HepG2 (cell line): ENCODE measurements at regions not wholly inside any gene's neighbourhood (a gene's known extent, or its start where the extent isn't known, plus 50 kb on each side); places are given as distances from the start of the nearest gene placed in this dataset.

ENCODE experiments used
- ATAC-seq: fragments of 200-7000 bp; cut with Tn5 transposase; 3 replicates; pipeline ENCODE4 v1.9.1; 2020; ENCODE audit warnings: mild to moderate bottlenecking, moderate library complexity
- BruUV-seq: library from RNA; stranded (reverse); fragments of 400-500 nt; replicated peaks from 2 replicates; lab custom pipeline; 2021; lab: Mats Ljungman, UMichigan
- CTCF ChIA-PET: fragments of 300-600 bp; formaldehyde crosslinking; extraction: SDS; loops from one replicate; lab custom pipeline; 2021; ENCODE audit warnings: low total read pairs, inconsistent platforms, low intra/inter-chr PET ratio; lab: Yijun Ruan, JAX
- POLR2A ChIA-PET: fragments of 350-600 bp; sonication (Branson Sonifier 250); formaldehyde crosslinking; loops from one replicate; lab custom pipeline; 2020; ENCODE audit warnings: antibody characterized with exemption, inconsistent platforms; lab: Yijun Ruan, JAX
- DNase-seq: peaks from one replicate; pipeline ENCODE4 v3.0.0-alpha.2; 2015; ENCODE audit warnings: low spot score
- FAIRE-seq: peaks from 3 replicates; lab custom pipeline; 2011; peaks lifted over from hg19 to GRCh38; lab: Jason Lieb, UNC
- H2AFZ ChIP-seq: one replicate; pipeline ENCODE4 v1.6.1; 2011; ENCODE audit warnings: low read length, inconsistent platforms
- H3K27ac ChIP-seq: fragments of 300-600 bp; 3 replicates; pipeline ENCODE4 v1.8.0; 2011; ENCODE audit warnings: mixed run types, mild to moderate bottlenecking, mixed read lengths, low read length, inconsistent platforms; ENCODE audit not compliant: insufficient read depth; ENCODE audit errors: extremely low read length
- H3K27me3 ChIP-seq, 2 experiments: fragments of 200-600 bp in 1 of 2; 2 replicates in 1 of 2; 3 replicates in 1 of 2; pipeline versions ENCODE4 v1.6.0 to v1.8.0; 2011; ENCODE audit warnings: low read length in 2 of 2, mild to moderate bottlenecking in 2 of 2, moderate library complexity in 2 of 2, inconsistent platforms in 1 of 2; ENCODE audit not compliant: insufficient read depth in 2 of 2, control insufficient read depth in 1 of 2
- H3K36me3 ChIP-seq, 2 experiments: fragments of 200-600 bp in 1 of 2; replicated peaks in 1 of 2; 2 replicates in 1 of 2; 3 replicates in 1 of 2; pipeline versions ENCODE4 v1.5.1 to v1.8.0; 2011; ENCODE audit warnings: low read length in 2 of 2, inconsistent platforms in 1 of 2; ENCODE audit not compliant: insufficient read depth in 2 of 2, control insufficient read depth in 1 of 2
- H3K4me1 ChIP-seq: 2 replicates; pipeline ENCODE4 v1.5.1; 2012; ENCODE audit warnings: low read length, inconsistent platforms; ENCODE audit not compliant: insufficient read depth
- H3K4me2 ChIP-seq: 2 replicates; pipeline ENCODE4 v1.6.0; 2011; ENCODE audit warnings: low read depth, low read length, inconsistent platforms
- H3K4me3 ChIP-seq, 3 experiments: fragments of 200-600 bp in 1 of 3; sonication (generic), shearing (Covaris generic) in 1 of 3; replicated peaks in 1 of 3; 2 replicates each; pipeline ENCODE4 v1.5.1; 2011 to 2016; ENCODE audit warnings: low read length in 3 of 3, inconsistent platforms in 2 of 3, low read depth in 2 of 3, mild to moderate bottlenecking in 2 of 3, control low read depth in 1 of 3, mixed read lengths in 1 of 3; ENCODE audit not compliant: insufficient read depth in 1 of 3
- H3K79me2 ChIP-seq: one replicate; pipeline ENCODE4 v1.6.1; 2011; ENCODE audit warnings: low read length, inconsistent platforms; ENCODE audit not compliant: insufficient read depth
- H3K9ac ChIP-seq: 2 replicates; pipeline ENCODE4 v1.6.0; 2011; ENCODE audit warnings: mild to moderate bottlenecking, low read depth, low read length, inconsistent platforms; ENCODE audit not compliant: insufficient read depth
- H3K9me3 ChIP-seq: 2 replicates; pipeline ENCODE4 v1.5.1; 2012; ENCODE audit warnings: mild to moderate bottlenecking, low read length
- H4K20me1 ChIP-seq: 2 replicates; pipeline ENCODE4 v1.6.0; 2011; ENCODE audit warnings: inconsistent platforms, mild to moderate bottlenecking, low read length, moderate library complexity; ENCODE audit not compliant: insufficient read depth
- ARNTL ChIP-seq: sonication (generic); formaldehyde crosslinking; IDR thresholded peaks from 2 replicates; pipeline ENCODE4 v1.4.0; 2020; ENCODE audit warnings: mild to moderate bottlenecking, missing genetic modification reagents
- GTF3A ChIP-seq: sonication (generic); formaldehyde crosslinking; conservative IDR thresholded peaks from 2 replicates; pipeline ENCODE4 v1.4.0; 2020; ENCODE audit warnings: mild to moderate bottlenecking, missing genetic modification reagents
- MBD4 ChIP-seq: IDR thresholded peaks from 2 replicates; pipeline ENCODE4 v1.6.1; 2012; ENCODE audit warnings: low read length, inconsistent platforms, borderline replicate concordance
- ZNF225 ChIP-seq: sonication (generic); formaldehyde crosslinking; IDR thresholded peaks from 2 replicates; pipeline ENCODE4 v1.4.0; 2020; ENCODE audit warnings: mild to moderate bottlenecking, missing genetic modification reagents
- ZNF3 ChIP-seq: IDR thresholded peaks from 2 replicates; pipeline ENCODE4 v1.7.0; 2017; ENCODE audit warnings: inconsistent platforms
- ZNF749 ChIP-seq: sonication (generic); formaldehyde crosslinking; IDR thresholded peaks from 2 replicates; pipeline ENCODE4 v1.8.0; 2022; ENCODE audit warnings: mild to moderate bottlenecking, missing genetic modification reagents, moderate library complexity, borderline replicate concordance
- ZSCAN12 ChIP-seq: sonication (generic); formaldehyde crosslinking; IDR thresholded peaks from 2 replicates; pipeline ENCODE4 v1.9.0; 2021; ENCODE audit warnings: mild to moderate bottlenecking, missing genetic modification reagents
- WGBS: methylation state at CpG from one replicate; pipeline ENCODE4 v1.1.6; 2017; ENCODE audit warnings: low lambda C conversion rate; 5-methylcytosine and 5-hydroxymethylcytosine counted together
- in situ Hi-C: cut with HindIII; loops from 2 replicates; pipeline ENCODE4 v1.10.0; 2017; ENCODE audit warnings: low pct_unique_long_range_greater_than_20kb; ENCODE audit not compliant: extremely low pct_ligation_motif_present
- intact Hi-C: fragments of 100-400 bp; cut with micrococcal nuclease; formaldehyde crosslinking; loops from one replicate; pipeline ENCODE4 v1.10.0; 2022; ENCODE audit not compliant: unreplicated experiment
- TF ChIP-seq, protein P1 (sequence below): sonication (generic); formaldehyde crosslinking; IDR thresholded peaks from 2 replicates; pipeline ENCODE4 v1.5.0; 2020; ENCODE audit warnings: missing genetic modification reagents, mild to moderate bottlenecking, borderline replicate concordance
- TF ChIP-seq, protein P2 (sequence below): sonication (generic); formaldehyde crosslinking; IDR thresholded peaks from 2 replicates; pipeline ENCODE4 v1.4.0; 2020; ENCODE audit warnings: missing genetic modification reagents
- TF ChIP-seq, protein P3 (sequence below): IDR thresholded peaks from 2 replicates; pipeline ENCODE4 v1.6.1; 2018; ENCODE audit warnings: missing genetic modification reagents

DNA sequence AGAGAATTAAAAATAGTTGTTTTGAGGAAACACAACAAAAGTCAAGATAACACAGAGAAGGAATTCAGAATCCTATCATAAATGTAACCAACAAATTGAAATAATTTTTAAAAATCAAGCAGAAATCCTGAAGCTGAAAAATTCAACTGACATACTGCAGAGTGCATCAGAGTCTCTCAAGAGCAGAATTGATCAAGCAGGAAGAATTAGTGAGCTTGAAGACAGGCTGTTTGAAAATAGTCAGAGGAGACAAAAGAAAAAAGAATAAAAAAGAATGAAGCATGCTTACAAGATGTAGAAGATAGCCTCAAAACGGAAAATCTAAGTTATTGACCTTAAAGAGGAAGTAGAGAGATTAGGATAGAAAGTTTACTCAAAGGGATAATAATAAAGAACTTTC lies 65.8 kb upstream of the PPP2R5C start:
- Histone ChIP-seq H3K27ac (no peak overlapping the region), H3K9me3 (no peaks in the 10 kb centered on the region), H3K36me3 (no peaks in the 10 kb centered on the region), H2AFZ (no peak overlapping the region), H3K79me2 (no peaks in the 10 kb centered on the region), H3K9ac (no peak overlapping the region), H3K4me3 (no peak overlapping the region), H3K27me3 (peaks cover 2 to 10% of the 10 kb centered on the region in 2 experiments; a peak in 4 of 5 replicates), H4K20me1 (no peaks in the 10 kb centered on the region), H3K4me2 (no peak overlapping the region), H3K4me1 (no peaks in the 10 kb centered on the region)
- FAIRE-seq (no peak), DNase-seq (no peak), ATAC-seq (no peak)
- 2% methylated on average over 1 of the region's 1 CpG for WGBS
- CTCF ChIA-PET, result no interaction called here
- POLR2A ChIA-PET, result no interaction called here
- intact Hi-C loops, result no loop called here
- BruUV-seq, result no TSS peak
- TF ChIP-seq MBD4 (no peak), ZSCAN12 (CRISPR knock-in tag) (no peak), ZNF3 (CRISPR knock-in tag) (no peak), ZNF749 (no peak), ARNTL (no peak), GTF3A (CRISPR knock-in tag) (no peak), ZNF225 (no peak)
- TF ChIP-seq, protein P1, sequence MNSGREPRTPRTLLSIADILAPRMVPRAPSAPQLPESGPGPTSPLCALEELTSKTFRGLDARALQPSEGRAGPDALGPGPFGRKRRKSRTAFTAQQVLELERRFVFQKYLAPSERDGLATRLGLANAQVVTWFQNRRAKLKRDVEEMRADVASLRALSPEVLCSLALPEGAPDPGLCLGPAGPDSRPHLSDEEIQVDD (CRISPR knock-in tag), result no peak
- TF ChIP-seq, protein P2, sequence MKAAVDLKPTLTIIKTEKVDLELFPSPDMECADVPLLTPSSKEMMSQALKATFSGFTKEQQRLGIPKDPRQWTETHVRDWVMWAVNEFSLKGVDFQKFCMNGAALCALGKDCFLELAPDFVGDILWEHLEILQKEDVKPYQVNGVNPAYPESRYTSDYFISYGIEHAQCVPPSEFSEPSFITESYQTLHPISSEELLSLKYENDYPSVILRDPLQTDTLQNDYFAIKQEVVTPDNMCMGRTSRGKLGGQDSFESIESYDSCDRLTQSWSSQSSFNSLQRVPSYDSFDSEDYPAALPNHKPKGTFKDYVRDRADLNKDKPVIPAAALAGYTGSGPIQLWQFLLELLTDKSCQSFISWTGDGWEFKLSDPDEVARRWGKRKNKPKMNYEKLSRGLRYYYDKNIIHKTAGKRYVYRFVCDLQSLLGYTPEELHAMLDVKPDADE, result no peak
- TF ChIP-seq, protein P3, sequence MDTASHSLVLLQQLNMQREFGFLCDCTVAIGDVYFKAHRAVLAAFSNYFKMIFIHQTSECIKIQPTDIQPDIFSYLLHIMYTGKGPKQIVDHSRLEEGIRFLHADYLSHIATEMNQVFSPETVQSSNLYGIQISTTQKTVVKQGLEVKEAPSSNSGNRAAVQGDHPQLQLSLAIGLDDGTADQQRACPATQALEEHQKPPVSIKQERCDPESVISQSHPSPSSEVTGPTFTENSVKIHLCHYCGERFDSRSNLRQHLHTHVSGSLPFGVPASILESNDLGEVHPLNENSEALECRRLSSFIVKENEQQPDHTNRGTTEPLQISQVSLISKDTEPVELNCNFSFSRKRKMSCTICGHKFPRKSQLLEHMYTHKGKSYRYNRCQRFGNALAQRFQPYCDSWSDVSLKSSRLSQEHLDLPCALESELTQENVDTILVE (CRISPR knock-in tag), result no peak
- TF ChIP-seq, all 625 proteins: peak for 0
- in situ Hi-C loops, result no loop called here
